GM21717 (cell line): ENCODE measurements at regions not wholly inside any gene's neighbourhood (a gene's known extent, or its start where the extent isn't known, plus 50 kb on each side); places are given as distances from the start of the nearest gene placed in this dataset.

Source experiments
- ATAC-seq: cut with Tn5 transposase; IDR thresholded peaks from one replicate; pipeline ENCODE4 v1.9.1; 2021; ENCODE audit warnings: mild to moderate bottlenecking, moderate library complexity; ENCODE audit not compliant: unreplicated experiment

GRCh38 chr21:35136106-35136505 is 87.0 kb upstream of the RUNX1 start:
- ATAC-seq: no peak

- ATAC-seq: no peak
These were observed 86.4 kb upstream of the RUNX1 start for GRCh38 chr21:35135481-35135880.

- no peak for ATAC-seq
These were observed 85.2 kb upstream of the RUNX1 start for GRCh38 chr21:35134309-35134708.

GRCh38 chr21:35128536-35128935 is 79.4 kb upstream of the RUNX1 start:
- no peak for ATAC-seq

- no peak for ATAC-seq
These were observed 78.7 kb upstream of the RUNX1 start for GRCh38 chr21:35127851-35128250.

- no peak for ATAC-seq
These were observed 77.9 kb upstream of the RUNX1 start for GRCh38 chr21:35127026-35127425.

GRCh38 chr21:35120631-35121180 is 71.6 kb upstream of the RUNX1 start:
- ATAC-seq: no peak

- no peak for ATAC-seq
These were observed 70.5 kb upstream of the RUNX1 start for GRCh38 chr21:35119501-35120047.

- ATAC-seq: no peak
These were observed 67.7 kb upstream of the RUNX1 start for GRCh38 chr21:35116777-35117176.

GRCh38 chr21:35113064-35113463 is 64.0 kb upstream of the RUNX1 start:
- no peak for ATAC-seq

- no peak for ATAC-seq
These were observed 62.3 kb upstream of the RUNX1 start for GRCh38 chr21:35111321-35111930.

- no peak for ATAC-seq
These were observed 59.8 kb upstream of the RUNX1 start for GRCh38 chr21:35108887-35109286.

- ATAC-seq: no peak
These were observed 58.4 kb upstream of the RUNX1 start for GRCh38 chr21:35107520-35107919.

GRCh38 chr21:35106246-35106835 is 57.2 kb upstream of the RUNX1 start:
- no peak for ATAC-seq

- no peak for ATAC-seq
These were observed 53.6 kb upstream of the RUNX1 start for GRCh38 chr21:35102488-35103371.

GRCh38 chr21:35100349-35100811 is 51.3 kb upstream of the RUNX1 start:
- no peak for ATAC-seq

GRCh38 chr21:35099310-35099709 is 50.2 kb upstream of the RUNX1 start:
- no peak for ATAC-seq
